OCI-LY3 (cell line): ENCODE measurements at regions not wholly inside any gene's neighbourhood (a gene's known extent, or its start where the extent isn't known, plus 50 kb on each side); places are given as distances from the start of the nearest gene placed in this dataset.

Experiments used
- H2AFZ ChIP-seq: fragments of 200-600, 300-600 bp; shearing (Covaris generic); 2 replicates; pipeline ENCODE4 v1.6.0; 2014; ENCODE audit warnings: antibody characterized with exemption, low read depth, low read length
- H3K27ac ChIP-seq: fragments of 200-600, 300-600 bp; sonication (generic); 2 replicates; pipeline ENCODE4 v1.5.1; 2014; ENCODE audit warnings: mild to moderate bottlenecking, low read length, moderate library complexity, mixed read lengths
- H3K27me3 ChIP-seq: fragments of 200-600, 300-600 bp; sonication (generic); 2 replicates; pipeline ENCODE4 v1.6.1; 2014; ENCODE audit warnings: low read depth, low read length, mixed read lengths
- H3K36me3 ChIP-seq: fragments of 200-600, 300-600 bp; sonication (generic); replicated peaks from 2 replicates; pipeline ENCODE3; 2014; ENCODE audit warnings: low read depth, low read length, mixed read lengths
- H3K4me1 ChIP-seq: fragments of 300-600, 200-600 bp; sonication (generic); 2 replicates; pipeline ENCODE4 v1.6.1; 2014; ENCODE audit warnings: low read length, mixed read lengths
- H3K4me2 ChIP-seq: fragments of 200-600, 300-600 bp; sonication (generic); 2 replicates; pipeline ENCODE4 v1.6.1; 2014; ENCODE audit warnings: low read length, mixed read lengths
- H3K4me3 ChIP-seq: fragments of 300-600, 200-600 bp; sonication (generic); 2 replicates; pipeline ENCODE4 v1.5.1; 2014; ENCODE audit warnings: antibody characterized with exemption, mild to moderate bottlenecking, low read length, moderate library complexity
- H3K79me2 ChIP-seq: fragments of 300-600, 200-600 bp; shearing (Covaris generic); 2 replicates; pipeline ENCODE4 v1.6.1; 2014; ENCODE audit warnings: mild to moderate bottlenecking, low read length, mixed read lengths
- H3K9ac ChIP-seq: fragments of 300-600, 200-600 bp; shearing (Covaris generic); 2 replicates; pipeline ENCODE4 v1.6.0; 2014; ENCODE audit warnings: mild to moderate bottlenecking, low read length, moderate library complexity
- H3K9me3 ChIP-seq: fragments of 200-600, 300-600 bp; shearing (Covaris generic); 2 replicates; pipeline ENCODE4 v1.6.1; 2014; ENCODE audit warnings: low read length, mixed read lengths; ENCODE audit not compliant: insufficient read depth
- H4K20me1 ChIP-seq: fragments of 200-600, 300-600 bp; sonication (generic); 2 replicates; pipeline ENCODE4 v1.6.1; 2016; ENCODE audit warnings: low read length, mixed read lengths; ENCODE audit not compliant: insufficient read depth
- EZH2phosphoT487 ChIP-seq: fragments of 200-600 bp; shearing (Covaris generic); IDR thresholded peaks from 2 replicates; pipeline ENCODE4 v1.6.1; 2018; ENCODE audit warnings: antibody characterized with exemption, mixed run types, low read depth
- TF ChIP-seq, protein P1 (sequence below): fragments of 200-600, 300-600 bp; sonication (generic); IDR thresholded peaks from 2 replicates; pipeline ENCODE4 v1.5.1; 2014; ENCODE audit warnings: antibody characterized with exemption, low read length, low read depth

DNA sequence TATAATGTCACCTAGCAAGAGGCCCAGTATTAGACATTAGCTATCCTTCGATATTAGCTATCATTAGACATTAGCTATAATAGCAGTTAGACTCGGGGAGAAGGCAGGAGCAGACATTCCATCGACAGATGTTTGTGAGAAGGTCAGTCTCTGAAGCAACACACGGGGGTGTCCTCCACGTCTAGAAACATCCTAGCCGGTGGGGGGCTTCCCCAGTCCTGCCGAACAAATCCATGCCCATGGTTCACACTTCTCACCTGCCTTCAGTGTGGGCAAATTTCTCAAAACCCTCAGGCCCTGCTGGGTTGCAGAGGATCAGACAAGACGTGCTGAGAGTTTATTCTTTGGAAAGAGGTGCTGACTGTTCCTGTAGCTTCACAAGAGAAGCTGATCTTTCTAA is 151.1 kb downstream of the IRF8 start:
- H2AFZ ChIP-seq, result no peak overlapping the region
- H3K4me2 ChIP-seq, result no peak overlapping the region
- H3K9ac ChIP-seq, result no peak overlapping the region
- H3K4me3 ChIP-seq, result no peak overlapping the region
- H3K27ac ChIP-seq, result no peak overlapping the region
- H3K4me1 ChIP-seq, result no peaks in the 10 kb centered on the region
- no peaks in the 10 kb centered on the region for H3K36me3 ChIP-seq
- no peaks in the 10 kb centered on the region for H4K20me1 ChIP-seq
- H3K79me2 ChIP-seq, result no peaks in the 10 kb centered on the region
- H3K27me3 ChIP-seq, result peaks cover 26% of the 10 kb centered on the region
- H3K9me3 ChIP-seq, result no peaks in the 10 kb centered on the region
- TF ChIP-seq, protein P1, sequence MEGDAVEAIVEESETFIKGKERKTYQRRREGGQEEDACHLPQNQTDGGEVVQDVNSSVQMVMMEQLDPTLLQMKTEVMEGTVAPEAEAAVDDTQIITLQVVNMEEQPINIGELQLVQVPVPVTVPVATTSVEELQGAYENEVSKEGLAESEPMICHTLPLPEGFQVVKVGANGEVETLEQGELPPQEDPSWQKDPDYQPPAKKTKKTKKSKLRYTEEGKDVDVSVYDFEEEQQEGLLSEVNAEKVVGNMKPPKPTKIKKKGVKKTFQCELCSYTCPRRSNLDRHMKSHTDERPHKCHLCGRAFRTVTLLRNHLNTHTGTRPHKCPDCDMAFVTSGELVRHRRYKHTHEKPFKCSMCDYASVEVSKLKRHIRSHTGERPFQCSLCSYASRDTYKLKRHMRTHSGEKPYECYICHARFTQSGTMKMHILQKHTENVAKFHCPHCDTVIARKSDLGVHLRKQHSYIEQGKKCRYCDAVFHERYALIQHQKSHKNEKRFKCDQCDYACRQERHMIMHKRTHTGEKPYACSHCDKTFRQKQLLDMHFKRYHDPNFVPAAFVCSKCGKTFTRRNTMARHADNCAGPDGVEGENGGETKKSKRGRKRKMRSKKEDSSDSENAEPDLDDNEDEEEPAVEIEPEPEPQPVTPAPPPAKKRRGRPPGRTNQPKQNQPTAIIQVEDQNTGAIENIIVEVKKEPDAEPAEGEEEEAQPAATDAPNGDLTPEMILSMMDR, result no peak
- no peak for TF ChIP-seq EZH2phosphoT487

DNA sequence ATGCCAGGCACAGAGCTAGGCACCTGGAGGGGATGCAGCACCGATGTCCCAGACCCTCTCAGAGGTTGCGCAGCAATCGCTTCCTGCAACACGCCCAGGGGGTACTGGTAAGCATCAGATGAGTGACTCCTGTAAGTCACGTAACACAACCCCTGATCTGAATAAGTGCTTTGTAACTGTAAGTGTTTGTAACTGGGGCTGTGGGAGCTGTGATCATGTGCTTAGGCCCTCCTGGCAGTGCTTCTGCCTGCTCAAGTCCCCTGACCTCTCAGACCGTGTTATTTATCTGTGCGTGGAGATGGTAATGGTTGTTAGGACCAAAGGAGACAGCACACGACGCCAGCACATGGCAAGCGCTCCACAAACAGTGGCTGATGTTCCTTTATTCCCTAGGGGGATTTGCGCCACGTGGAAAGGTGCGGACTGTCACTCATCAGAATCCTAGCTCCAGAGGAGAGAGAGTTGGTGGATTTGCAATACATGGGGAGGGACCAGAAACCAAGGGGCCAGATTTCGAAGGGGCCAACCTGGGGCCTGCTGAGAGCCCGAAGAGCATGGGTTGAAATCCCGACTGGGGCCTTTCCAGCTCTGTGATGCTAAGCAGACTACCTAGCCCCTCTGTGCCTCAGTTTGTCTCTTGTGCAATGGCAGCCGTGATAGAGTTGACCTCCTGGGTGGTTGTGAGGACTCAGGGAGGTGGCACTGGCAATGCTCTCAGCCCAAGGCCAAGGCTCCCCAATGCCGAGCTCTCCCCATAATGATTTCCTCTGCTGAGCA is 151.8 kb downstream of the IRF8 start:
- peaks cover 32% of the 10 kb centered on the region for H3K27me3 ChIP-seq
- H3K4me3 ChIP-seq, result no peak overlapping the region
- H4K20me1 ChIP-seq, result no peaks in the 10 kb centered on the region
- no peaks in the 10 kb centered on the region for H3K4me1 ChIP-seq
- no peak overlapping the region for H2AFZ ChIP-seq
- H3K4me2 ChIP-seq, result no peak overlapping the region
- H3K9me3 ChIP-seq, result no peaks in the 10 kb centered on the region
- H3K9ac ChIP-seq, result no peak overlapping the region
- TF ChIP-seq, protein P1, result no peak
- no peak for TF ChIP-seq EZH2phosphoT487
- no peak overlapping the region for H3K27ac ChIP-seq
- no peaks in the 10 kb centered on the region for H3K36me3 ChIP-seq
- no peaks in the 10 kb centered on the region for H3K79me2 ChIP-seq

DNA sequence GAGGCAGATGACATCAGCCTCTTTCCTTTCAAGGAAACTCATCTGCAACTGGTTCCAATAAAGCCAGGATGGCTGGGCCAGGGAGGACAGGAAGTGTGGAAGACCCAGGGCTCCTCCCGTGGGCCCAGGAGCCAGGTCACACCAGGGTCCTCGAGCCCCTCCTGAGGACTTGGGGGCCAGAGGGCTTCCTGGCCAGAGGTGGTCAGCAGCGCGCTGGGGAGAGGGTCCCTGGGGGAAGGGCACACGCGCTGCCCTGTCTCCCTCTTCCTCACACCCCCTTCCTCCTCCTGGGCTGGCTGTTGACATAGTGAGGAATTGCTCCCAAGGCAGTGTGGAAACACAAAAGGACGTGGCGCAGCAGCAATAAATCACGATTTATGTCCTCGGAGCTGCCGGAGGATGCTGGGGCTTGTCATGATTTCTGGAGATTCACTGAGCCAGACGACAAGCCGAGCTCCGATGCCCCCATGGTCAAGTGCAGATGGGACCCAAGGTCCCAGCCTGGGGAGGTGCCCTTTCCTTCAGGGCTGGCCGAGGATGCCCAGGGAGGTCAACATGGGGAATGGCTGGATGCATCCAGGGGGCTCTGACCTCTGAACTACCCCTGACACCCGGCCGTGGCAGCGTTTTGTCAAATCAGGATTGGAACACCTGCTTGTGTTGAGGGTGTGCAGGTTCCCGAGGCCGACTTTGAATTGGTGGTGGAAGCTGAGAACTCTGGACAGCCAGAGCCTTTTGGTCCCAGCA is 152.6 kb downstream of the IRF8 start:
- H3K27me3 ChIP-seq, result peaks cover 33% of the 10 kb centered on the region
- no peaks in the 10 kb centered on the region for H3K4me1 ChIP-seq
- H4K20me1 ChIP-seq, result no peaks in the 10 kb centered on the region
- no peaks in the 10 kb centered on the region for H3K79me2 ChIP-seq
- H3K4me2 ChIP-seq, result no peak overlapping the region
- no peak overlapping the region for H3K4me3 ChIP-seq
- TF ChIP-seq, protein P1, result no peak
- TF ChIP-seq EZH2phosphoT487, result no peak
- H3K9ac ChIP-seq, result no peak overlapping the region
- H3K36me3 ChIP-seq, result no peaks in the 10 kb centered on the region
- no peak overlapping the region for H3K27ac ChIP-seq
- H3K9me3 ChIP-seq, result no peaks in the 10 kb centered on the region
- no peak overlapping the region for H2AFZ ChIP-seq

DNA sequence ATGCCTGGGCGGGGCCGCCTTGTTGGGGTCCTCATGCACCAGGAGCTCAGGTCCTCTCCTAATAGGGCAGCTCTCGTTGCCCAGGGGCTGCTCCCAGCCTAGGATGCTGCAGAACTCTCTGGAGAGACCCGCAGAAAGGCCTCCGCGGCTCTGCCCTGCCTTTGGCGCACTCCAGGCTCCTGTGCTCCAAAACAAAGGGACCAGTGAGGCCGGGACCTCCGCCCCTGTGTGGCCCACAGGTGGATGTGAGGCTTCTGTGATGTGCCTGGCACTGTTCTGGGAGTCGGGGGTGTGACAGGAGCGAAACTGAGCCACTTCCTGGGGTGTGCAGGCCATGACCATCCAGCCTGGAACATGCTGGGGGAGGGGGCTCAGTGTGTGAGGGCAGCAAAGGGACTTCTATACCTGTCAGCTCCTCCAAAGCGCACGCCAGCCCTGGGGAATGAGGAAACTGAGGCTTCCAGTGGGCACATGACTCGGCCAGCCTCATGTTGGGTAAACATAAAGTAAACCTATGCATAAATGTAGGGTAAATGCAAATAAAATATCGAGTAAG is 153.2 kb downstream of the IRF8 start:
- Histone ChIP-seq H3K36me3 (no peaks in the 10 kb centered on the region), H3K4me3 (no peak overlapping the region), H3K4me1 (no peaks in the 10 kb centered on the region), H3K9me3 (no peaks in the 10 kb centered on the region), H3K4me2 (no peak overlapping the region), H3K27ac (no peak overlapping the region), H3K9ac (no peak overlapping the region), H3K79me2 (no peaks in the 10 kb centered on the region), H3K27me3 (peaks cover 29% of the 10 kb centered on the region), H4K20me1 (no peaks in the 10 kb centered on the region), H2AFZ (no peak overlapping the region)
- TF ChIP-seq, protein P1, result no peak
- no peak for TF ChIP-seq EZH2phosphoT487
